OCI-LY7 (cell line): ENCODE measurements at regions not wholly inside any gene's neighbourhood (a gene's known extent, or its start where the extent isn't known, plus 50 kb on each side); places are given as distances from the start of the nearest gene placed in this dataset.

Source experiments
- BruUV-seq: library from RNA; stranded (reverse); fragments of 400-500 nt; replicated peaks from 2 replicates; lab custom pipeline; 2021; lab: Mats Ljungman, UMichigan
- CTCF ChIA-PET: fragments of 300-600 bp; sonication (Branson Sonifier 250); formaldehyde crosslinking; loops from one replicate; lab custom pipeline; 2022; ENCODE audit warnings: antibody characterized with exemption; ENCODE audit not compliant: unreplicated experiment; lab: Charles Lee
- POLR2A ChIA-PET: fragments of 300-600 bp; sonication (Branson Sonifier 250); formaldehyde crosslinking; loops from one replicate; lab custom pipeline; 2022; ENCODE audit warnings: antibody characterized with exemption; lab: Charles Lee
- DNase-seq: peaks from one replicate; pipeline ENCODE4 v3.0.0-alpha.2; 2015; ENCODE audit warnings: low spot score
- H2AFZ ChIP-seq: fragments of 200-600 bp; sonication (generic), shearing (Covaris generic); 2 replicates; pipeline ENCODE4 v1.6.1; 2014; ENCODE audit warnings: mild to moderate bottlenecking, antibody characterized with exemption, low read length, moderate library complexity
- H3K27ac ChIP-seq: fragments of 200-600 bp; sonication (generic); 2 replicates; pipeline ENCODE4 v1.5.1; 2014; ENCODE audit warnings: mixed run types, low read depth, mild to moderate bottlenecking, moderate library complexity, low read length, inconsistent platforms; ENCODE audit not compliant: poor library complexity, severe bottlenecking
- H3K36me3 ChIP-seq: fragments of 200-600 bp; sonication (generic); 2 replicates; pipeline ENCODE4 v1.6.1; 2014; ENCODE audit warnings: mild to moderate bottlenecking, antibody characterized with exemption, low read length, moderate library complexity, mixed read lengths; ENCODE audit not compliant: insufficient read depth
- H3K4me1 ChIP-seq: fragments of 200-600 bp; sonication (generic); 2 replicates; pipeline ENCODE4 v1.5.1; 2014; ENCODE audit warnings: mild to moderate bottlenecking, low read length; ENCODE audit not compliant: insufficient read depth, poor library complexity, severe bottlenecking
- H3K4me2 ChIP-seq: fragments of 200-600 bp; sonication (generic); 2 replicates; pipeline ENCODE4 v1.6.1; 2014; ENCODE audit warnings: mild to moderate bottlenecking, low read length
- H3K4me3 ChIP-seq: fragments of 200-600 bp; sonication (generic); 2 replicates; pipeline ENCODE4 v1.5.1; 2014; ENCODE audit warnings: mild to moderate bottlenecking, low read depth, low read length; ENCODE audit not compliant: poor library complexity, severe bottlenecking
- H3K79me2 ChIP-seq: fragments of 200-600 bp; sonication (generic); 2 replicates; pipeline ENCODE4 v1.6.1; 2016; ENCODE audit warnings: low read depth, mild to moderate bottlenecking, low read length, moderate library complexity, mixed read lengths; ENCODE audit not compliant: insufficient read depth
- H3K9me2 ChIP-seq: fragments of 200-600 bp; sonication (generic); 2 replicates; pipeline ENCODE4 v1.6.1; 2016; ENCODE audit warnings: mild to moderate bottlenecking, low read length, mixed read lengths; ENCODE audit not compliant: insufficient read depth
- H3K9me3 ChIP-seq: fragments of 200-600 bp; sonication (generic); 2 replicates; pipeline ENCODE4 v1.6.1; 2014; ENCODE audit warnings: mild to moderate bottlenecking, mixed run types, low read length, mixed read lengths
- H4K20me1 ChIP-seq: fragments of 200-600 bp; sonication (generic); 2 replicates; pipeline ENCODE4 v1.6.1; 2014; ENCODE audit warnings: mild to moderate bottlenecking, antibody characterized with exemption, low read length, moderate library complexity, mixed read lengths; ENCODE audit not compliant: insufficient read depth
- EZH2phosphoT487 ChIP-seq: fragments of 200-600 bp; sonication (generic); IDR thresholded peaks from 2 replicates; pipeline ENCODE4 v1.6.1; 2018; ENCODE audit warnings: low read depth, borderline replicate concordance, mild to moderate bottlenecking, mixed run types, antibody characterized with exemption, low read length, moderate library complexity, mixed read lengths
- intact Hi-C: fragments of 100-400 bp; cut with micrococcal nuclease; formaldehyde crosslinking; loops from one replicate; pipeline ENCODE4 v1.10.0; 2022; ENCODE audit not compliant: unreplicated experiment
- TF ChIP-seq, protein P1 (sequence below): fragments of 200-600 bp; sonication (generic); conservative IDR thresholded peaks from 2 replicates; pipeline ENCODE4 v1.5.1; 2014; ENCODE audit warnings: mild to moderate bottlenecking, antibody characterized with exemption, low read length, moderate library complexity, mixed read lengths

DNA sequence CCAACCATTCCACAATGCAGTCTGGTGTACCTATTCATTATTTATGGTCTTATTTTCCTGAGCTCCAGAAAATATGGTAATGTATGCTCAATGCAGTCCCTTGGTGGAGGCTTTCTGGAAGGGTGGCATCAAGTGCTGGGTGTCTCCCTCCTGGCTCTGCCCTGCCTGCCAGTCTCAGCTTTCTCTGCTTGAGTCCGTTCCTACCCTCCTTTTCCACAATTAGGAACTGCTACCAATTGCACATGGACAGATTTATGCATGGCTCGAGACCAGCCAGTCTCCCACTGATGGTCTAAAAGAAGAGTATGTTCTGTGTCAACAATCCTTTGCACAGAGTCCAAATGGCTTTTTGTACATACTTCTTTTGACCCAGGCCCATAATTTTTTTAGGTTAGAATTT is 189.8 kb downstream of the TLE1 start:
- CTCF ChIA-PET = no interaction called here
- H3K4me2 ChIP-seq = no peak overlapping the region
- DNase-seq = no peak
- H3K9me2 ChIP-seq = no peaks in the 10 kb centered on the region
- H3K79me2 ChIP-seq = no peaks in the 10 kb centered on the region
- no peaks in the 10 kb centered on the region for H3K9me3 ChIP-seq
- H3K4me1 ChIP-seq = no peaks in the 10 kb centered on the region
- H3K36me3 ChIP-seq = no peaks in the 10 kb centered on the region
- intact Hi-C loops = no loop called here
- no TSS peak for BruUV-seq
- no peak overlapping the region for H3K27ac ChIP-seq
- POLR2A ChIA-PET = no interaction called here
- TF ChIP-seq, protein P1, sequence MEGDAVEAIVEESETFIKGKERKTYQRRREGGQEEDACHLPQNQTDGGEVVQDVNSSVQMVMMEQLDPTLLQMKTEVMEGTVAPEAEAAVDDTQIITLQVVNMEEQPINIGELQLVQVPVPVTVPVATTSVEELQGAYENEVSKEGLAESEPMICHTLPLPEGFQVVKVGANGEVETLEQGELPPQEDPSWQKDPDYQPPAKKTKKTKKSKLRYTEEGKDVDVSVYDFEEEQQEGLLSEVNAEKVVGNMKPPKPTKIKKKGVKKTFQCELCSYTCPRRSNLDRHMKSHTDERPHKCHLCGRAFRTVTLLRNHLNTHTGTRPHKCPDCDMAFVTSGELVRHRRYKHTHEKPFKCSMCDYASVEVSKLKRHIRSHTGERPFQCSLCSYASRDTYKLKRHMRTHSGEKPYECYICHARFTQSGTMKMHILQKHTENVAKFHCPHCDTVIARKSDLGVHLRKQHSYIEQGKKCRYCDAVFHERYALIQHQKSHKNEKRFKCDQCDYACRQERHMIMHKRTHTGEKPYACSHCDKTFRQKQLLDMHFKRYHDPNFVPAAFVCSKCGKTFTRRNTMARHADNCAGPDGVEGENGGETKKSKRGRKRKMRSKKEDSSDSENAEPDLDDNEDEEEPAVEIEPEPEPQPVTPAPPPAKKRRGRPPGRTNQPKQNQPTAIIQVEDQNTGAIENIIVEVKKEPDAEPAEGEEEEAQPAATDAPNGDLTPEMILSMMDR = no peak
- no peak for TF ChIP-seq EZH2phosphoT487
- H3K4me3 ChIP-seq = no peak overlapping the region
- H2AFZ ChIP-seq = no peak overlapping the region
- no peaks in the 10 kb centered on the region for H4K20me1 ChIP-seq

DNA sequence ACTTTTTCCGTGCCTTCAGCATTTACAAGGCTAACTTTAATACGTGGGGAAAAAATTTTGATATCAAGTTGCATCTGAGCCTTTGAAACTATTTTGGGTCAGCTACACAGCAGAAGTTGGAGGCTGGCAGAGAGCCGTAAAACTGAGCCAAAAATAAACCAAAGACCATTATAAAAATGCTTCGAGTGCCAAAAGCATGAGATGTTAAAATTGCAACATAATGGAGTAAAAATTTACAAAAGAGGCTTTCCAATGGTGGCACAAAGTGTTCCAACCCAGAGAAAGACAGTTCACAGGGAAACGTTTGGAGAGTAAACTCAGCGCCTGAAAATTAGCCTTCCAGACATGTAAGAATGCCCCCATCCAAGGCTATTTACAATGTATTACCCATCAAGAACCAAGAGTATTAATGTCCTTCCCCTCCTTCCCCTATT is 190.3 kb downstream of the TLE1 start:
- no TSS peak for BruUV-seq
- Histone ChIP-seq H3K36me3 (no peaks in the 10 kb centered on the region), H3K79me2 (no peaks in the 10 kb centered on the region), H3K27ac (no peak overlapping the region), H3K9me2 (no peaks in the 10 kb centered on the region), H3K4me3 (no peak overlapping the region), H2AFZ (no peak overlapping the region), H3K9me3 (no peaks in the 10 kb centered on the region), H3K4me2 (no peak overlapping the region), H4K20me1 (no peaks in the 10 kb centered on the region), H3K4me1 (no peaks in the 10 kb centered on the region)
- intact Hi-C loops = no loop called here
- no peak for TF ChIP-seq EZH2phosphoT487
- TF ChIP-seq, protein P1 = no peak
- CTCF ChIA-PET = no interaction called here
- DNase-seq = no peak
- POLR2A ChIA-PET = no interaction called here

DNA sequence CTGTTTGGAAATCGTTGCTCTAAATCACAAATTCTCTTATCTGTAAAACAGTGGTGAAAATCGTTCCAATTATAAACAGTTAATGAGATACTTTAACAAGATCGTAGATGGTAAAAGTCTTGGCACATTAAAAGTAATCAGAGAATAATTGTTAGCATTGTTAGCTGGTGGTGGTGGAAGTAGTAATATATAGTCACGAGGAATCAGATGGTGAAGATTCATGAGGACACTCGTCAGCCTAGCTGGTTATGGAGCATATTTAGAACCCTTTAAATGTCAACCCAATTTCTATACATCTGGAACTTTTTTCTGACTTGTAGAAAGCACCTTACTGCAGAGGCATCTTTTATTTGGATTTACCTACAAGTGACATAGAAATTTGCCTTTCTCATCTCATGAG is 190.8 kb downstream of the TLE1 start:
- BruUV-seq = no TSS peak
- no peak for DNase-seq
- TF ChIP-seq EZH2phosphoT487 = no peak
- TF ChIP-seq, protein P1 = no peak
- no peak overlapping the region for H3K4me3 ChIP-seq
- no peak overlapping the region for H3K4me2 ChIP-seq
- no peaks in the 10 kb centered on the region for H4K20me1 ChIP-seq
- ChIA-PET CTCF (no interaction called here), POLR2A (no interaction called here)
- no peak overlapping the region for H2AFZ ChIP-seq
- no peak overlapping the region for H3K27ac ChIP-seq
- H3K36me3 ChIP-seq = no peaks in the 10 kb centered on the region
- H3K9me2 ChIP-seq = no peaks in the 10 kb centered on the region
- H3K79me2 ChIP-seq = no peaks in the 10 kb centered on the region
- H3K4me1 ChIP-seq = no peaks in the 10 kb centered on the region
- no peaks in the 10 kb centered on the region for H3K9me3 ChIP-seq
- intact Hi-C loops = no loop called here
